PFSK-1 (cell line): ENCODE measurements at regions not wholly inside any gene's neighbourhood (a gene's known extent, or its start where the extent isn't known, plus 50 kb on each side); places are given as distances from the start of the nearest gene placed in this dataset.

Experiments used
- FOXP2 ChIP-seq: optimal IDR thresholded peaks from 2 replicates; pipeline ENCODE3; 2011; ENCODE audit warnings: borderline replicate concordance, control low read depth, inconsistent platforms; ENCODE audit not compliant: insufficient read depth; ENCODE audit errors: extremely low read length, extremely low read depth
- POLR2AphosphoS5 ChIP-seq: IDR thresholded peaks from 2 replicates; pipeline ENCODE4 v1.6.1; 2012; ENCODE audit warnings: low read depth, mild to moderate bottlenecking, control low read depth, low read length, moderate library complexity
- SIN3A ChIP-seq: IDR thresholded peaks from 2 replicates; pipeline ENCODE4 v1.6.1; 2012; ENCODE audit warnings: mild to moderate bottlenecking, low read length, moderate library complexity, borderline replicate concordance; ENCODE audit not compliant: insufficient read depth
- TAF1 ChIP-seq: IDR thresholded peaks from 2 replicates; pipeline ENCODE4 v1.6.1; 2012; ENCODE audit warnings: low read length, control low read depth, borderline replicate concordance; ENCODE audit not compliant: insufficient read depth
- TF ChIP-seq, protein P1 (sequence below), 2 experiments: IDR thresholded peaks; 2 replicates each; pipeline versions ENCODE4 v1.6.1 to v1.8.0; 2011 to 2012; ENCODE audit warnings: low read depth in 2 of 2, low read length in 2 of 2, control low read depth in 1 of 2, inconsistent platforms in 1 of 2, mild to moderate bottlenecking in 1 of 2, moderate library complexity in 1 of 2; ENCODE audit not compliant: insufficient read depth in 1 of 2

DNA sequence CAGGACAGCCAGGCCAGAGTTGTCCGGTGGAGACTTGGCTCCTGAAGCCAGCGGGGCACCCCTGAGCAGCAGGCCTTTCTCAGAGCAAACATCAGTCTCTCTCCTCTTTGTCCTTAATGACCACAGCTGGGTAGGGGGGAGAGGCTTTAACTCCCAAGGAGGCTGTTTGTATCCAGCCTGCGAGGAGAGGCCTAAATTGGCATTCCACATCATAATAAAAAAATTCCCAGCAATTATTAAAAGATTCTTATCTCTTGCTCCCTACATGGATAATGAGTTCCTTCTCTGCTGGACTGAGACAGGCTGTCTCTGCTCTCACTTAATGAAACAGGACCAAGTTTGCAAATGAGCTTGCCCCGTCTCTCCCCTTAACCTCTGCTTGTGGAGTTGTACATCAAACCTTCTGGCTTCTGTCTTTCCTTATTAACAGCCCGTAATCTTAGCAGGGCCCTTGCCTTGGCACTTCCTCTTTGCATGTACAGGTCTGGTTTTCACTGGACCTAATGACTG lies 838.2 kb downstream of the MAFB start:
- no peak for TF ChIP-seq POLR2AphosphoS5
- TF ChIP-seq, protein P1, sequence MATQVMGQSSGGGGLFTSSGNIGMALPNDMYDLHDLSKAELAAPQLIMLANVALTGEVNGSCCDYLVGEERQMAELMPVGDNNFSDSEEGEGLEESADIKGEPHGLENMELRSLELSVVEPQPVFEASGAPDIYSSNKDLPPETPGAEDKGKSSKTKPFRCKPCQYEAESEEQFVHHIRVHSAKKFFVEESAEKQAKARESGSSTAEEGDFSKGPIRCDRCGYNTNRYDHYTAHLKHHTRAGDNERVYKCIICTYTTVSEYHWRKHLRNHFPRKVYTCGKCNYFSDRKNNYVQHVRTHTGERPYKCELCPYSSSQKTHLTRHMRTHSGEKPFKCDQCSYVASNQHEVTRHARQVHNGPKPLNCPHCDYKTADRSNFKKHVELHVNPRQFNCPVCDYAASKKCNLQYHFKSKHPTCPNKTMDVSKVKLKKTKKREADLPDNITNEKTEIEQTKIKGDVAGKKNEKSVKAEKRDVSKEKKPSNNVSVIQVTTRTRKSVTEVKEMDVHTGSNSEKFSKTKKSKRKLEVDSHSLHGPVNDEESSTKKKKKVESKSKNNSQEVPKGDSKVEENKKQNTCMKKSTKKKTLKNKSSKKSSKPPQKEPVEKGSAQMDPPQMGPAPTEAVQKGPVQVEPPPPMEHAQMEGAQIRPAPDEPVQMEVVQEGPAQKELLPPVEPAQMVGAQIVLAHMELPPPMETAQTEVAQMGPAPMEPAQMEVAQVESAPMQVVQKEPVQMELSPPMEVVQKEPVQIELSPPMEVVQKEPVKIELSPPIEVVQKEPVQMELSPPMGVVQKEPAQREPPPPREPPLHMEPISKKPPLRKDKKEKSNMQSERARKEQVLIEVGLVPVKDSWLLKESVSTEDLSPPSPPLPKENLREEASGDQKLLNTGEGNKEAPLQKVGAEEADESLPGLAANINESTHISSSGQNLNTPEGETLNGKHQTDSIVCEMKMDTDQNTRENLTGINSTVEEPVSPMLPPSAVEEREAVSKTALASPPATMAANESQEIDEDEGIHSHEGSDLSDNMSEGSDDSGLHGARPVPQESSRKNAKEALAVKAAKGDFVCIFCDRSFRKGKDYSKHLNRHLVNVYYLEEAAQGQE (IDR thresholded peaks at IDR 0.05; ENCODE audit: insufficient read depth in 1 of 2, low read depth in 2 of 2, low read length in 2 of 2) = no peak
- no peak for TF ChIP-seq FOXP2
- TF ChIP-seq SIN3A = no peak
- TF ChIP-seq TAF1 = no peak

- no peak for TF ChIP-seq TAF1
- TF ChIP-seq SIN3A = no peak
- TF ChIP-seq FOXP2 = no peak
- TF ChIP-seq POLR2AphosphoS5 = no peak
- TF ChIP-seq, protein P1 (IDR thresholded peaks at IDR 0.05; ENCODE audit: insufficient read depth in 1 of 2, low read depth in 2 of 2, low read length in 2 of 2) = no peak
Observed at GRCh38 chr20:39850246-39850645, 838.8 kb downstream of the MAFB start.

GRCh38 chr20:39849664-39850063 lies 839.4 kb downstream of the MAFB start:
- TF ChIP-seq TAF1 (no peak), SIN3A (no peak), FOXP2 (no peak), POLR2AphosphoS5 (no peak)
- TF ChIP-seq, protein P1 (IDR thresholded peaks at IDR 0.05; ENCODE audit: insufficient read depth in 1 of 2, low read depth in 2 of 2, low read length in 2 of 2) = no peak

GRCh38 chr20:39849171-39849570 lies 839.9 kb downstream of the MAFB start:
- TF ChIP-seq POLR2AphosphoS5 = no peak
- no peak for TF ChIP-seq FOXP2
- no peak for TF ChIP-seq SIN3A
- TF ChIP-seq, protein P1 (IDR thresholded peaks at IDR 0.05; ENCODE audit: insufficient read depth in 1 of 2, low read depth in 2 of 2, low read length in 2 of 2) = no peak
- TF ChIP-seq TAF1 = no peak

GRCh38 chr20:39839399-39840119 lies 849.5 kb downstream of the MAFB start:
- TF ChIP-seq FOXP2 = no peak
- TF ChIP-seq, protein P1 (IDR thresholded peaks at IDR 0.05; ENCODE audit: insufficient read depth in 1 of 2, low read depth in 2 of 2, low read length in 2 of 2) = no peak
